HCT116 (cell line): ENCODE measurements at regions not wholly inside any gene's neighbourhood (a gene's known extent, or its start where the extent isn't known, plus 50 kb on each side); places are given as distances from the start of the nearest gene placed in this dataset.

ENCODE experiments used
- ATAC-seq: fragments of 200-7000 bp; cut with Tn5 transposase; 2 replicates; pipeline ENCODE4 v1.9.1; 2020; ENCODE audit warnings: mild to moderate bottlenecking, moderate library complexity
- BruUV-seq: library from RNA; stranded (reverse); fragments of 400-500 nt; replicated peaks from 2 replicates; lab custom pipeline; 2021; lab: Mats Ljungman, UMichigan
- CTCF ChIA-PET: fragments of 300-600 bp; sonication (Branson Sonifier 250); formaldehyde crosslinking; loops from one replicate; lab custom pipeline; 2021; ENCODE audit warnings: antibody characterized with exemption; lab: Charles Lee
- POLR2A ChIA-PET: fragments of 300-600, 350-600 bp; sonication (Branson Sonifier 250); formaldehyde crosslinking; loops from one replicate; lab custom pipeline; 2021; ENCODE audit warnings: antibody characterized with exemption; lab: Charles Lee
- RAD21 ChIA-PET, 2 experiments: fragments of 300-600 bp; sonication (Branson Sonifier 250); formaldehyde crosslinking; loops; one replicate each; lab custom pipeline; 2023; ENCODE audit warnings: low total read pairs in 2 of 2; ENCODE audit not compliant: uncharacterized antibody in 2 of 2, unreplicated experiment in 2 of 2, low non-redundant PET in 1 of 2; lab: Charles Lee
- DNase-seq: peaks from one replicate; pipeline ENCODE4 v3.0.0-alpha.2; 2010; ENCODE audit warnings: low read depth, low spot score
- H2AFZ ChIP-seq: fragments of 200-600 bp; shearing (Covaris generic), sonication (generic); 2 replicates; pipeline ENCODE4 v1.6.1; 2017; ENCODE audit warnings: low read depth, mixed run types, mixed read lengths, antibody characterized with exemption, low read length; ENCODE audit not compliant: poor library complexity, severe bottlenecking
- H3K27ac ChIP-seq: 2 replicates; pipeline ENCODE4 v1.5.1; 2012; ENCODE audit warnings: low read depth, low read length
- H3K27me3 ChIP-seq: fragments of 200-600 bp; sonication (generic); 2 replicates; pipeline ENCODE4 v1.6.1; 2016; ENCODE audit warnings: mixed run types, low read length, mixed read lengths; ENCODE audit not compliant: insufficient read depth
- H3K36me3 ChIP-seq, 2 experiments: fragments of 200-500 bp in 1 of 2; fragments of 200-600 bp in 1 of 2; sonication (Bioruptor generic) in 1 of 2; sonication (generic) in 1 of 2; 2 replicates each; pipeline versions ENCODE4 v1.5.1 to v1.6.1; 2014 to 2016; ENCODE audit warnings: low read length in 2 of 2, inconsistent platforms in 1 of 2, mixed read lengths in 1 of 2, mixed run types in 1 of 2; ENCODE audit not compliant: insufficient read depth in 2 of 2, control insufficient read depth in 1 of 2
- H3K4me1 ChIP-seq, 2 experiments: fragments of 200-600 bp in 1 of 2; sonication (generic) in 1 of 2; 2 replicates each; pipeline versions ENCODE4 v1.5.1 to v1.6.1; 2012 to 2017; ENCODE audit warnings: low read length in 2 of 2, inconsistent platforms in 1 of 2, mild to moderate bottlenecking in 1 of 2, mixed read lengths in 1 of 2, mixed run types in 1 of 2, moderate library complexity in 1 of 2; ENCODE audit not compliant: insufficient read depth in 2 of 2, control insufficient read depth in 1 of 2
- H3K4me2 ChIP-seq: fragments of 200-600 bp; sonication (generic); 2 replicates; pipeline ENCODE4 v1.6.1; 2017; ENCODE audit warnings: mixed run types, low read length, mixed read lengths
- H3K4me3 ChIP-seq, 2 experiments: fragments of 200-600 bp in 1 of 2; sonication (generic) in 1 of 2; replicated peaks in 1 of 2; 2 replicates each; pipeline ENCODE4 v1.5.1; 2011 to 2016; ENCODE audit warnings: low read length in 2 of 2, control low read depth in 1 of 2, low read depth in 1 of 2, mild to moderate bottlenecking in 1 of 2, mixed read lengths in 1 of 2, mixed run types in 1 of 2
- H3K79me2 ChIP-seq: fragments of 200-600 bp; sonication (generic); 2 replicates; pipeline ENCODE4 v1.6.1; 2017; ENCODE audit warnings: mild to moderate bottlenecking, mixed run types, low read length, moderate library complexity, mixed read lengths; ENCODE audit not compliant: insufficient read depth
- H3K9ac ChIP-seq: fragments of 200-600 bp; sonication (generic); 2 replicates; pipeline ENCODE4 v1.6.1; 2016; ENCODE audit warnings: low read length, mixed read lengths
- H3K9me2 ChIP-seq: fragments of 200-600 bp; sonication (generic), shearing (Covaris generic); 2 replicates; pipeline ENCODE4 v1.6.1; 2017; ENCODE audit warnings: mixed run types, mild to moderate bottlenecking, moderate library complexity; ENCODE audit not compliant: insufficient read depth
- H3K9me3 ChIP-seq, 2 experiments: fragments of 200-500 bp in 1 of 2; fragments of 200-600 bp in 1 of 2; sonication (Bioruptor generic) in 1 of 2; sonication (generic) in 1 of 2; 2 replicates each; pipeline ENCODE4 v1.6.1; 2014 to 2017; ENCODE audit warnings: low read length in 2 of 2, mixed read lengths in 2 of 2, inconsistent platforms in 1 of 2, low read depth in 1 of 2, mild to moderate bottlenecking in 1 of 2, mixed run types in 1 of 2, moderate library complexity in 1 of 2; ENCODE audit not compliant: control insufficient read depth in 1 of 2, insufficient read depth in 1 of 2
- H4K20me1 ChIP-seq: fragments of 200-600 bp; sonication (generic), shearing (Covaris generic); 2 replicates; pipeline ENCODE4 v1.6.1; 2017; ENCODE audit warnings: mixed run types, mild to moderate bottlenecking, moderate library complexity; ENCODE audit not compliant: insufficient read depth
- CBX3 ChIP-seq: IDR thresholded peaks from 2 replicates; pipeline ENCODE4 v1.6.1; 2012; ENCODE audit warnings: low read depth
- CEBPB ChIP-seq: IDR thresholded peaks from 2 replicates; pipeline ENCODE4 v1.6.1; 2012; ENCODE audit warnings: low read depth
- EGR1 ChIP-seq: IDR thresholded peaks from 2 replicates; pipeline ENCODE4 v1.6.1; 2012; ENCODE audit warnings: low read depth
- EZH2 ChIP-seq: fragments of 200-600 bp; sonication (generic); IDR thresholded peaks from 2 replicates; pipeline ENCODE4 v1.6.1; 2017; ENCODE audit warnings: antibody characterized with exemption, mixed run types
- EZH2phosphoT487 ChIP-seq: fragments of 200-600 bp; IDR thresholded peaks from 2 replicates; pipeline ENCODE4 v1.6.1; 2018; ENCODE audit warnings: antibody characterized with exemption, borderline replicate concordance
- FOSL1 ChIP-seq: IDR thresholded peaks from 2 replicates; pipeline ENCODE4 v1.6.1; 2012; ENCODE audit warnings: low read depth
- JUND ChIP-seq: IDR thresholded peaks from 2 replicates; pipeline ENCODE4 v1.6.1; 2012
- POLR2A ChIP-seq: IDR thresholded peaks from 2 replicates; pipeline ENCODE4 v1.7.0; 2011; ENCODE audit warnings: borderline replicate concordance; ENCODE audit not compliant: insufficient read depth, insufficient read length; ENCODE audit errors: extremely low read depth
- POLR2AphosphoS5 ChIP-seq: IDR thresholded peaks from 2 replicates; pipeline ENCODE4 v1.6.1; 2011; ENCODE audit warnings: mild to moderate bottlenecking, low read depth, low read length, moderate library complexity
- RAD21 ChIP-seq: IDR thresholded peaks from 2 replicates; pipeline ENCODE4 v1.6.1; 2012; ENCODE audit warnings: low read depth, mild to moderate bottlenecking
- SIN3A ChIP-seq: IDR thresholded peaks from 2 replicates; pipeline ENCODE4 v1.6.1; 2012; ENCODE audit warnings: low read depth
- SP1 ChIP-seq: IDR thresholded peaks from 2 replicates; pipeline ENCODE4 v1.6.1; 2012; ENCODE audit warnings: low read depth
- SRF ChIP-seq: IDR thresholded peaks from 2 replicates; pipeline ENCODE4 v1.6.1; 2012; ENCODE audit warnings: low read depth
- YY1 ChIP-seq: IDR thresholded peaks from 2 replicates; pipeline ENCODE4 v1.6.1; 2011; ENCODE audit warnings: low read length, low read depth, moderate library complexity, mild to moderate bottlenecking; ENCODE audit not compliant: insufficient replicate concordance; ENCODE audit errors: extremely low read depth
- ZFX ChIP-seq: fragments of 450-650 bp; IDR thresholded peaks from 2 replicates; pipeline ENCODE4 v1.6.1; 2017
- ZNF274 ChIP-seq: fragments of 200-500 bp; sonication (Bioruptor generic); IDR thresholded peaks from 2 replicates; pipeline ENCODE4 v1.6.1; 2014; ENCODE audit warnings: mild to moderate bottlenecking, low read depth, low read length, inconsistent platforms
- intact Hi-C: fragments of 100-400 bp; cut with micrococcal nuclease; formaldehyde crosslinking; loops from 2 replicates; pipeline ENCODE4 v1.10.0; 2022
- TF ChIP-seq, protein P1 (sequence below), 3 experiments: fragments of 200-600 bp in 1 of 3; sonication (generic) in 1 of 3; IDR thresholded peaks in 2 of 3; conservative IDR thresholded peaks in 1 of 3; 2 replicates each; pipeline ENCODE4 v1.5.1; 2012 to 2017; ENCODE audit warnings: low read depth in 2 of 3, low read length in 2 of 3, antibody characterized with exemption in 1 of 3, borderline replicate concordance in 1 of 3, control low read depth in 1 of 3, mild to moderate bottlenecking in 1 of 3, mixed read lengths in 1 of 3, mixed run types in 1 of 3, moderate library complexity in 1 of 3; ENCODE audit not compliant: insufficient read depth in 1 of 3
- TF ChIP-seq, protein P2 (sequence below): IDR thresholded peaks from 2 replicates; pipeline ENCODE4 v1.6.1; 2012
- TF ChIP-seq, protein P3 (sequence below): IDR thresholded peaks from 2 replicates; pipeline ENCODE4 v1.6.1; 2012; ENCODE audit warnings: low read depth
- TF ChIP-seq, protein P4 (sequence below): IDR thresholded peaks from 2 replicates; pipeline ENCODE4 v1.6.1; 2012

DNA sequence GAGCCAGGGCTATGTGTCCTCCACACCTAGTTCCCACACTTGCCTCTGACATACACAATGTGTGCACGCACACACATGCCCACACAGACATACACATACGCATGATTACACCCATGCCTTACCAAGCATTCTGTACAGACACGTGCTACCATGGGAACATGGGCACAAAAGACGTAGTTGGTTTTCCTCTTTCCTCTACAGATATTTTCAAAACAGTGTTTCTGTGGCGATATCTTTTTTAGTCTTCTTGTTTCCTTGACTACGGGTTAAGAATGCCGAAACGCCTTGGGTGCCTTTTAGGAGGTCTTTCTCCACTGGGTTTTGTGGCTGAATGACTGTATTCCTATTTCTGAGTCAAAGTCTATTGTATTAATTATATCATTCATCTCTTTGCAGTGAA lies 75.5 kb upstream of the SPTBN1 start:
- H3K27ac ChIP-seq, result no peak overlapping the region
- H3K27me3 ChIP-seq, result no peaks in the 10 kb centered on the region
- H3K79me2 ChIP-seq, result no peaks in the 10 kb centered on the region
- no peak for ATAC-seq
- DNase-seq, result no peak
- H3K9ac ChIP-seq, result no peak overlapping the region
- TF ChIP-seq EZH2 (no peak), FOSL1 (no peak), CBX3 (no peak), EZH2phosphoT487 (no peak), POLR2AphosphoS5 (no peak), SIN3A (no peak), EGR1 (no peak), YY1 (no peak), ZFX (no peak), SRF (no peak), ZNF274 (no peak), RAD21 (no peak), POLR2A (no peak), JUND (no peak), CEBPB (no peak), SP1 (no peak)
- TF ChIP-seq, protein P1, sequence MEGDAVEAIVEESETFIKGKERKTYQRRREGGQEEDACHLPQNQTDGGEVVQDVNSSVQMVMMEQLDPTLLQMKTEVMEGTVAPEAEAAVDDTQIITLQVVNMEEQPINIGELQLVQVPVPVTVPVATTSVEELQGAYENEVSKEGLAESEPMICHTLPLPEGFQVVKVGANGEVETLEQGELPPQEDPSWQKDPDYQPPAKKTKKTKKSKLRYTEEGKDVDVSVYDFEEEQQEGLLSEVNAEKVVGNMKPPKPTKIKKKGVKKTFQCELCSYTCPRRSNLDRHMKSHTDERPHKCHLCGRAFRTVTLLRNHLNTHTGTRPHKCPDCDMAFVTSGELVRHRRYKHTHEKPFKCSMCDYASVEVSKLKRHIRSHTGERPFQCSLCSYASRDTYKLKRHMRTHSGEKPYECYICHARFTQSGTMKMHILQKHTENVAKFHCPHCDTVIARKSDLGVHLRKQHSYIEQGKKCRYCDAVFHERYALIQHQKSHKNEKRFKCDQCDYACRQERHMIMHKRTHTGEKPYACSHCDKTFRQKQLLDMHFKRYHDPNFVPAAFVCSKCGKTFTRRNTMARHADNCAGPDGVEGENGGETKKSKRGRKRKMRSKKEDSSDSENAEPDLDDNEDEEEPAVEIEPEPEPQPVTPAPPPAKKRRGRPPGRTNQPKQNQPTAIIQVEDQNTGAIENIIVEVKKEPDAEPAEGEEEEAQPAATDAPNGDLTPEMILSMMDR (IDR thresholded peaks at IDR 0.05 in 2 of 3, conservative IDR thresholded peaks at IDR 0.05 in 1 of 3; ENCODE audit: borderline replicate concordance in 1 of 3, insufficient read depth in 1 of 3, low read depth in 2 of 3, low read length in 2 of 3), result no peak
- TF ChIP-seq, protein P2, sequence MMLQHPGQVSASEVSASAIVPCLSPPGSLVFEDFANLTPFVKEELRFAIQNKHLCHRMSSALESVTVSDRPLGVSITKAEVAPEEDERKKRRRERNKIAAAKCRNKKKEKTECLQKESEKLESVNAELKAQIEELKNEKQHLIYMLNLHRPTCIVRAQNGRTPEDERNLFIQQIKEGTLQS, result no peak
- TF ChIP-seq, protein P3, sequence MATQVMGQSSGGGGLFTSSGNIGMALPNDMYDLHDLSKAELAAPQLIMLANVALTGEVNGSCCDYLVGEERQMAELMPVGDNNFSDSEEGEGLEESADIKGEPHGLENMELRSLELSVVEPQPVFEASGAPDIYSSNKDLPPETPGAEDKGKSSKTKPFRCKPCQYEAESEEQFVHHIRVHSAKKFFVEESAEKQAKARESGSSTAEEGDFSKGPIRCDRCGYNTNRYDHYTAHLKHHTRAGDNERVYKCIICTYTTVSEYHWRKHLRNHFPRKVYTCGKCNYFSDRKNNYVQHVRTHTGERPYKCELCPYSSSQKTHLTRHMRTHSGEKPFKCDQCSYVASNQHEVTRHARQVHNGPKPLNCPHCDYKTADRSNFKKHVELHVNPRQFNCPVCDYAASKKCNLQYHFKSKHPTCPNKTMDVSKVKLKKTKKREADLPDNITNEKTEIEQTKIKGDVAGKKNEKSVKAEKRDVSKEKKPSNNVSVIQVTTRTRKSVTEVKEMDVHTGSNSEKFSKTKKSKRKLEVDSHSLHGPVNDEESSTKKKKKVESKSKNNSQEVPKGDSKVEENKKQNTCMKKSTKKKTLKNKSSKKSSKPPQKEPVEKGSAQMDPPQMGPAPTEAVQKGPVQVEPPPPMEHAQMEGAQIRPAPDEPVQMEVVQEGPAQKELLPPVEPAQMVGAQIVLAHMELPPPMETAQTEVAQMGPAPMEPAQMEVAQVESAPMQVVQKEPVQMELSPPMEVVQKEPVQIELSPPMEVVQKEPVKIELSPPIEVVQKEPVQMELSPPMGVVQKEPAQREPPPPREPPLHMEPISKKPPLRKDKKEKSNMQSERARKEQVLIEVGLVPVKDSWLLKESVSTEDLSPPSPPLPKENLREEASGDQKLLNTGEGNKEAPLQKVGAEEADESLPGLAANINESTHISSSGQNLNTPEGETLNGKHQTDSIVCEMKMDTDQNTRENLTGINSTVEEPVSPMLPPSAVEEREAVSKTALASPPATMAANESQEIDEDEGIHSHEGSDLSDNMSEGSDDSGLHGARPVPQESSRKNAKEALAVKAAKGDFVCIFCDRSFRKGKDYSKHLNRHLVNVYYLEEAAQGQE, result no peak
- TF ChIP-seq, protein P4, sequence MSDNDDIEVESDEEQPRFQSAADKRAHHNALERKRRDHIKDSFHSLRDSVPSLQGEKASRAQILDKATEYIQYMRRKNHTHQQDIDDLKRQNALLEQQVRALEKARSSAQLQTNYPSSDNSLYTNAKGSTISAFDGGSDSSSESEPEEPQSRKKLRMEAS, result no peak
- intact Hi-C loops, result no loop called here
- no peaks in the 10 kb centered on the region for H3K9me2 ChIP-seq
- POLR2A ChIA-PET, result no interaction called here
- H3K36me3 ChIP-seq, result no peaks in the 10 kb centered on the region
- H2AFZ ChIP-seq, result no peak overlapping the region
- no peaks in the 10 kb centered on the region for H3K4me1 ChIP-seq
- no peaks in the 10 kb centered on the region for H3K9me3 ChIP-seq
- no TSS peak for BruUV-seq
- no peaks in the 10 kb centered on the region for H4K20me1 ChIP-seq
- RAD21 ChIA-PET, result no interaction called here
- H3K4me3 ChIP-seq, result no peak overlapping the region
- CTCF ChIA-PET, result no interaction called here
- no peak overlapping the region for H3K4me2 ChIP-seq
